GM18508 (cell line): ENCODE measurements at regions not wholly inside any gene's neighbourhood (a gene's known extent, or its start where the extent isn't known, plus 50 kb on each side); places are given as distances from the start of the nearest gene placed in this dataset.

Experiments
- ATAC-seq: cut with Tn5 transposase; IDR thresholded peaks from one replicate; pipeline ENCODE4 v1.9.1; 2021; ENCODE audit warnings: moderate number of reproducible peaks; ENCODE audit not compliant: insufficient read depth, unreplicated experiment

- no peak for ATAC-seq
Observed at GRCh38 chr18:54765636-54766375, 62.5 kb upstream of the RAB27B start.

- no peak for ATAC-seq
Observed at GRCh38 chr18:54766634-54767033, 61.6 kb upstream of the RAB27B start.

GRCh38 chr18:54767098-54767497, 61.2 kb upstream of the RAB27B start:
- ATAC-seq = no peak

DNA sequence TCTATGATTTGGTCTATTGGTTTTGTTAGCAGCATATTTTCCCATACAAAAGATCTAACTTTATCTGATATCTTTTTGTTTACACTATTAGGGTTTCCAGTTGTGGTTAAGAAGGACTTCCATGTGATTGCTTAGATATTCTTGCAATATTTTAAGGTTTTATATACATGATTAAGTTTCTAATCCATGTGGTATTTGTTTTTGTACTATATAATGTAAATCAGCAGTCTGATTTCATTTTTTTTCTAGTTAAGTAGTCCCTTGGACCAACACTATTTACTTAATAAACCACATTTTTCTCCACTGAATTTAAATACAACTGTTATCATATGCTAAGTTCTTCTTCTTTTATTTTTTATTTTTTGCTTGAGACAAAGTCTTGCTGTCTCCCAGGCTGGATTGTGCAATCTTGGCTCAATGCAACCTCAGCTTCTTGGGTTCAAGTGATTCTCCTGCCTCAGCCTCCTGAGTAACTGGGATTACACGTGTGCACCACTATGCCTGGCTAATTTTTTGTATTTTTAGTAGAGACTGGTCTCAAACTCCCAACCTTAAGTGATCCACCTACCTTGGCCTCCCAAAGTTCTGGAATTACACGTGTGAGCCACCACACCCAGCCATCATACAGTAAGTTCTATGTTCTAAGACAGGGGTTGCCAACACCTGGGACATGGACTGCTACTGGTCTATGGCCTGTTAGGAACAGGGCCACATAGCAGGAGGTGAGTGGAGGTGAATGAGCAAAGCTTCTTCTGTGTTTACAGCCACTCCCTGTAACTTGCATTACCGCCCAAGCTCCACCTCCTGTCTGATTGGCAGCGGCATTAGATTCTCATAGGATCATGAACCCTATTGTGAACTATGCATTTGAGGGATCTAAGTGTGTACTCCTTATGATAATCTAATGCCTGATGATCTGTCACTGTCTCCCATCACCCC, 58.5 kb upstream of the RAB27B start:
- no peak for ATAC-seq

- no peak for ATAC-seq
Observed at GRCh38 chr18:54772056-54772455, 56.2 kb upstream of the RAB27B start.

DNA sequence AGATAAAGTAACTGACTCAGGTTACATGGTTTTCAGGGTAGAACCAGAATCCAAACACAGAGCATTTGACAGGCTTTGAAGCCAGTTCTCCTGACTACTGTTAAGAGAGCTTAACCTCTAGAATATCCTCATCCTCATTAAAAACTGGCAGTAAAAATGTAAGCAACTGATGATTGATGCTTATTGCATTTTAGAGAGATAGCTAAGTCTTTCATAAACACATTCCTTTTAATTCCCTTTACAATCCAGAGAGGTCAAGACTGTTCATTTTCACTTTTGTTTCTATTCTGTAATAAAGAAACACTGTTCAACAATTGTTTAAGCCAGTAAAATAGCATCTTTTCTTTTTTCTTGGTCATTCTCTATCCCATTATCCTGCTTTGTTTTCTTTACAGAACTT, 53.9 kb upstream of the RAB27B start:
- ATAC-seq = no peak

- no peak for ATAC-seq
Observed at GRCh38 chr18:54774981-54775665, 53.2 kb upstream of the RAB27B start.

DNA sequence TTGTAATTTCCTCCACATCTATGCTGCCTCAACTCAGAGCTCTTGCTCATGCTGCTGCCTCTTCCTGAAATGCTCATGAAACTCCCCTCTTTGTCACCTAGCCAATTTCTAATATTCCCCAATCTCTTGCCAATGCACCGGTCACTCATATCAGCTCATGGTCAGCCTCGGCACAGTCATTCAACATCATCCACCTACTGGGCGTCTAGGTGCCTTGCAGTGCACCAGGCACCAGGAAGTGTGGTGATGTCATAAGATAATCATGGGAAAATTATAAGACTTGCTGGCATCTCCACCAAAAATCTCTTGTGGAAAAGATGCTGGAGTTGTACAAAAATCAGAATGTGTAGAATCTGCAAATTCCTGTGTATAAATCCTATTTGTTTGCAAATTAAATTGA, 52.6 kb upstream of the RAB27B start:
- ATAC-seq = no peak

DNA sequence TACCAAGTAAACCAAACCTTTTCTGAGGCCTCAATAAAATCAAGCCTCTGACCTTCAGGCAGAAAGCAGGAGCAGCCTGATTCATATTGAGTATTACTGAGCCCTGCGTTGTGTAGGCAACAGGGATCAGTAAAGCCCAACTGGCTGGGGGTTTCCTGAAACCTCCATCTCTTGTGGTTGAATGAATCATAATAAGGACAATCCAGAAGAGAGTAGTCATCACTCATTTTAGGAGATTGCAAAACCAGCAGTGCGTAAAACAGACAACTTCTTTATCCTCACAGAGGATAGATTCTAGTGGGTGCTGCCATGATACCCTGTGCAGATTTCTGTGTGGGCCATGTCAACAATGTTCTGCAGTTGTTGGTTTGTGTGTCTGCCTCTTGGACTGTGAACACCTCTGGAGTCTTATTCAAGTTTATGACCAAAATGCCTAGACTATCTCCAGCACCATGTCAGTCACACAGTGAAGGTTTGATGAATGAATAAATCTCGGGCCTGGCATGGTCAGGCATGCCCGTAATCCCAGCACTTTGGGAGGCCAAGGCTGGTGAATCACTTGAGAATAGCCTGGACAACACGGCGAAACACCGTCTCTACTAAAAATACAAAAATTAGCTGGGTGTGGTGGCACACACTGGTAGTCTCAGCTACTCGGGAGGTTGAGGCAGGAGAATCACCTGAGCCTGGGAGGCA, 51.8 kb upstream of the RAB27B start:
- peak; percentile 84 for ATAC-seq

GRCh38 chr18:54777118-54777791, 51.0 kb upstream of the RAB27B start:
- peak; percentile 55 for ATAC-seq

- ATAC-seq = no peak
Observed at GRCh38 chr18:54777989-54778388, 50.3 kb upstream of the RAB27B start.
